DMS114 treated with DMSO at 0.1 percent for 48 hours (cell line): ENCODE measurements at regions not wholly inside any gene's neighbourhood (a gene's known extent, or its start where the extent isn't known, plus 50 kb on each side); places are given as distances from the start of the nearest gene placed in this dataset.
"Not testable (repeated sequence)": the region's sequence is repeated elsewhere in the genome, so short reads cannot be mapped to it uniquely, and the experiment has no call there.

Experiments used
- DNase-seq: peaks from one replicate; lab custom pipeline; 2025; ENCODE audit not compliant: unreplicated experiment; lab: John Stamatoyannopoulos, UW

DNA sequence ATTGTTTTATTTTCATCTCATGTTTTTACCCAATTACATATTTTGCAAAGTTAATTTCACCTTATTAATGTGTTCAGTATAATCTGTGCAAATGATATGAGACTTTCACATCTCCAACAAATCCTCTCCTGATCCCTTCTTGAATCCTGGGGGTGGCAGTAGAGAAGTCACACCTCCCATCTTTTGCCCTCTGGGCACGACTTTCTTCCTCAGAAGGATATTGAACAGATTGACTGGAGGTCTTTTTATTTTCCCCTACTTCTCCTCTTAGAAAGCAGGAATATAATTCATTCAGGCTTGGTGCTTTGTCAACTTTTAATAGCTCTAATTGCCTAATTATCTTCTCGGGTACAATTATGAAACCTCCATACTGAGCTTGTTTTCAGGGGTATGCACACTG, 1037.1 kb upstream of the NUDT12 start:
- no peak for DNase-seq

DNA sequence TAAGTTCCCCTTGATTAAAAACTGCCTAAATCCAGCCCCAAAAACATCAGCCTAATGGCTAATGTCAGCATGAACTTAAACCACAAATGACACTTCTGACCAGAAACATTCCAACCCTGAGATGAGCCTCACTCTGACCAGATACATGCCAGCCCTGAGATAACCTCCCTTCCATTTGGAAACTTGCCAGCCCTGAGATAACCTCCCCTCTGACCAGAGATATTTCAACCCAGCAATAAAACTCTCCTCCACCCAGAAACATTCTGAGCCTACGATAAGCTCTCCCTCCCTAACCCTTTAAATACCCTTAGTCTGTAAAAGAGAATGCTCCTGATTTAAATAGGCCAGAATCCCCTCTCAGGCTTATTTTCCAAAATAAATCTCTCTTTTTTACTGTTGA, 1035.7 kb upstream of the NUDT12 start:
- no peak for DNase-seq

DNA sequence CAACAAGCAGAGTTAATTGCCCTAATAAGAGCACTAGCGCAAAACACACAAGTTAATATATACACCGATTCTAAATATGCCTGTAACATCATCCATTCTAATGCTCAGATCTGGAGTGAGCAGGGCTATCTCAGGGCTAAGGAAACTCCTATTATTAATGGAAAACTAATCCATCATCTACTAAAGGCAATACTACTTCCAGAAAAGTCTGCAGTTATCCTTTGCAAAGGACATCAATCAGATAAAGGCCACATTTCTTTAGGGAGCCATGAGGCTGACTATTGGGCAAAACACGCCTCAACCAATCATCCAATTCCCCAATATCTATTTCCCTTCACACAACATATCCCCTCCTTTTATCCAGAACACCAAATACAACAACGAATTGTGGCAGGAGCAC, 1032.3 kb upstream of the NUDT12 start:
- DNase-seq = no peak

DNA sequence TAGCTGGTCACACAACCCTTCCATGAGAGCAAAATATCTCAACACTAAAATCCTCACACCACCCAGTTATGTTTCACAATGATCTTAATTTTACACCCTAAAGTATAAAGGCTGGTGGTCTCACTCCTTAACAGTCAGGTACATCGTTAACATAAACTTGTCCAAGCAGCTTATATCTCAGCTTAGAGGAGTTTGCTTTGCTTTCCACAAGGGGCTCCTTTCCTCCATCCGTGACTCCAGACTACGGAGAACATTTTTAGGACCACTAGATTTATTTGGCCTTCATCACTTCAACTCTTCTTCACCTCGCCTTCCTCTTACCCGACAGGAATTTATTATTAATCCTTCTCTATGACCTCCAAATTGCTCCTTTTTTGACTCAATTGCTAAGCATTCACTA, 1014.1 kb upstream of the NUDT12 start:
- DNase-seq = no peak

DNA sequence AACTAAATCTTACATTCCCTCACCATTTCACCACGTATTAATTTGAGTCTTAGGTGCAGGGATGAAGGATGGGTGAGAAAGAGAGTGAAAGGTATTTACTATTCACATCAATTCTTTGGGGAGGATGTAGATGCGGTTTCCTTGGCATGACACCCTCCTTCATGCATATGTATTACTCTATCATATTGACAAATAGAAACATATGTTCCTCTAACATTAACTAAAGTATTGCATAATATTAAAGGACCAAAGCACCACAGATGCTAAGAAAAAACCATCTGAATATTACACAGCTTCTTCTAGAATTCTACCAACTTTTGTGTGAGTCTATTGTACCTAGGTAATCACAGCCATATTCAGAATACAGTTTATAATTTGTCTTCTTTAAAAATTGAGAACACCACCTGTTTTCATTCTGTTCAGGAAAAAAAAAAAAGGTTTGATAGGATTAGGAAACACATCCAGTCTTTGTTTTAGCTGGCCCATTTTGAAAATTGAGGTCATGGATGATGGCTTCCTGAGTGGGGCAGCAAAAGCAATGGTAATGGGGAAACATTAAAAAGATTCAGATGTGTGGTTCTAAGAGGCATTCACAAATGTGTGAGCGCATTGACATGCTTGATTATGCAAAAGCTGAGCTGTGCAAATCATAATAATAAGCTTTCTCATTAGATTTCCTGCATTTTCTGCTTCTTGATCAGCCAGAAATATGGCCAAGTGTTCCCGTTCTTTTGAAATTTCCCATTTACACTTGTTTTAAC, 1011.5 kb upstream of the NUDT12 start:
- DNase-seq = no peak

DNA sequence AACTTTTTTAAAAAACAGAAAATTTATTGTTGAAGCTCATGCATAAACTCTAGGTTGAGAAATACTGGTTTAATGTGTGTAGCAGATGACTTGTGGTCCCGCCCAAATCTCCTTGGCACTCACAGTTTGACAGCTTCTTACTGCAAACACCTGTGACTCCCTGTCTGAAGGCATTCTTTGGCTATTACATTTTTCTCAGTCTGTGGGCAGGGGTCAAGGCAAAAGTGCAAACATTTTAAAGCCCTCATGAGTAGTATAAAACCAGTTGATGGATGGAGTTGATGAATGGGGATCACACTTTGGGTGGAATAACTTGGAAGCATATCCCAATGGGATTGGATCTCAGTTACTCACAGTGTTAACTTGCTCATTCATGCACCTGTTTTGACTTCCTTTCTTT, 1007.0 kb upstream of the NUDT12 start:
- no peak for DNase-seq

DNA sequence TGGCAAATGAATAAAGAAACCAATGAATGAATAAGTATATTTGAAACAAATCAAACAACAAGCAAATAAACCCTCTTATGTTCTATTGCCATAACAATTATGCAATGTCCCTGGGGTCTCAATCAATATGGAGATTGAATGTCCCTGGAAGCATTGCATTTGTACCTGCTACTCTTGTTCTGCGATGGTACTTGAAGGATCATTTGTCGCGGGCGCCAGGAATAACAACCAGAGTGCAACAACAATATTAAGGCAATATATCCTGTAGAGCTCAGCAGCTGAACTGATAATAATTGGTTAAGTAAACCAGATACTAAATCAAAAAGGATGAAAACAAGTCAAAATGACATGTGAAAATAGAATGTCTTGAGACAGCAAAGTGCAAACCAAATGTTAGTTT, 1001.9 kb upstream of the NUDT12 start:
- no peak for DNase-seq

DNA sequence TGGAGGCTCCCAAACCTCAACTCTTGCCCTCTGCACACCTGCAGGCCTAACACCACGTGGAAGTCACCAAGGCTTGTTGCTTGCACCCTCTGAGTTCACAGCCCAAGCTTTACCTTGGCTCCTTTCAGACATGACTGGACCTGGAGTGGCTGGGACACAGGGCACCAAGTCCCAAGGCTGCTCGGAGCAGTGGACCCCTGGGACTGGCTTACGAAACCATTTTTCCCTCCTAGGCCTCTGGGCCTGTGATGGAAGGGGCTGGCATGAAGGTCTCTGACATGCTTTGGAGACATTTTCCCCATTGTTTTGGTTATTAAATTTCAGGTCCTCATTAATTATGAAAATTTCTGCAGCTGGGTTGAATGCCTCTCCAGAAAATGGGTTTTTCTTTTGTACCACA, 994.4 kb upstream of the NUDT12 start:
- DNase-seq = no peak

DNA sequence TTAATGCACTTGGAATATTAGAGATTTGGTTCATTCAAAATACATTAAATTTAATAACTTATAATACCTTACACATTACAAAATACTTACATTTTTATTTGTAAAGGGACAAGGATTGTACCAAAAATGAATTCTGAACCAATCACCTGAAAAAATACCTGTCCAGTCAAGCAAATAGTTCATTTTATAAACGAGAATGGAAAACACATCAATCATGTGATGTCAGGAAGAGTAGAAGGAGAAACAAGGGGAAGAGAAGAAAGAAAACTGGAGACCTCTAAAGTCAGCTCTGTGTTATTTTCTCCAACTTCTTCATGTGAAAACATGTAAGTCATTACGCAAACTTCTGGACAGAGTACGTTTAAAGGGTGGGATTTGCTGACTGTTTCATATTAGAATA, 989.0 kb upstream of the NUDT12 start:
- no peak for DNase-seq

DNA sequence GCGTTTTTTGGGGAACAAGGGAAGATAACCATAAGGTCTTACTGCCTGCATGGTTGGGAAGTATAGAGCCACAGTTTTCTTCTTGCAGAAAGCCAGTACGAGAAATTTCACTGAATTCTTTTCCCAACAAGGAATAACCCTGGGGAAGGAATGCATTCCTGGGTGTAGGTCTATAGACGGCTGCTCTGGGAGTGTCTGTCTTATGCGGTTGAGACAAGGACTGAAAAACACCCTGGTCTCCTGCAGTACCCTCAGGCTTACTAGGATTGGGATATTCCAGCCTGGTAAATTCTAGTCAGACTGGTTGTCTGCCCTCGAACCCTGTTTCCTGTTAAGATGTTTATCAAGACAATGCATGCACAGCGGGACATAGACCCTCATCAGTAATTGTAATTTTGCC, 984.3 kb upstream of the NUDT12 start:
- not testable (repeated sequence) for DNase-seq

DNA sequence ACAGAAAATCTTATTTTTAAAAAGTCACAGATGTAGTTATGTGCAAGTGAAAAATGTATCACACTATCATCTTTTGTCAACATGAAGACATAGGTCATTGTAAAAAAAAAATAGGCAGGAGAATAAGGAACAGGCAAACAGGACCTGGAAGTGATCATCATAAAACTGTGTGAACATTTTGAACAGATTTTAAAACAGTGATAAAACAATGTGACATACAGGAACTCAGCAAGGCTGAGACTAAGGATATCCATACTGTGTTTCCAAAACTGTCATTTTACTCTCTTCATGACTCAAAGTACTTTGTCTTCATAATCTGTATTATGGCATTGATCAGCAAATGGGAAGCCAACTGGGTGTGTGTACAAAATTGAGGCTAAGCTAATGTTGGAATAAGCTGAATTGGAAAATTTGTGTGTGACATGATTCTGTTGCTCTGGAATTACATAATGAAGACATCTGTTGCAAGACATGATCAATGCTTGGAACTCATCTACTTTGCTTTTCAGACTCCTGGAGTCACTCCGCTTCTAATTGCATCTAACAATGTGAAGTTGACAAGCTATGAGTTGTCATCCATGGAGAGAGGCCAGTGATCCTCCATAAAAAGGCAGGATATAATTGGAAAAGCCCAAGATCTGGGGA, 978.7 kb upstream of the NUDT12 start:
- no peak for DNase-seq

DNA sequence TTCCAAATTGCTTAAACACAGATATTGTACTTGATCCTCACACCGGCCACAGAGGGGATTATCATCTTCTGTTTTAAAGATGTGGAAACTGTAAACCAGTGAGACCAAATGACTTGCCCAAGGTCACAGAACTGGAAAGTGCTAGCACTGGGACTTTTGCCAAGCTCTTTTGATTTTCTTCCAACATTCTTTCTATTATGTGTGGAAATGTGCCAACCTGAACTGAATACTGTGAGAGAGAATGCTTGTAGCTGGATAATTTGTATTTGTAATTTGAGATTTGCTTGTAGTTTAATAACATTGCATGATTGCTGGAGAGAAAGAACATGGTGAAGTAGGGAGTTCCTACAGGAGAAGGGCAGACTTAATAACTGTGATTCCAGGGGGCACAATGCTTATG, 977.9 kb upstream of the NUDT12 start:
- DNase-seq = no peak

DNA sequence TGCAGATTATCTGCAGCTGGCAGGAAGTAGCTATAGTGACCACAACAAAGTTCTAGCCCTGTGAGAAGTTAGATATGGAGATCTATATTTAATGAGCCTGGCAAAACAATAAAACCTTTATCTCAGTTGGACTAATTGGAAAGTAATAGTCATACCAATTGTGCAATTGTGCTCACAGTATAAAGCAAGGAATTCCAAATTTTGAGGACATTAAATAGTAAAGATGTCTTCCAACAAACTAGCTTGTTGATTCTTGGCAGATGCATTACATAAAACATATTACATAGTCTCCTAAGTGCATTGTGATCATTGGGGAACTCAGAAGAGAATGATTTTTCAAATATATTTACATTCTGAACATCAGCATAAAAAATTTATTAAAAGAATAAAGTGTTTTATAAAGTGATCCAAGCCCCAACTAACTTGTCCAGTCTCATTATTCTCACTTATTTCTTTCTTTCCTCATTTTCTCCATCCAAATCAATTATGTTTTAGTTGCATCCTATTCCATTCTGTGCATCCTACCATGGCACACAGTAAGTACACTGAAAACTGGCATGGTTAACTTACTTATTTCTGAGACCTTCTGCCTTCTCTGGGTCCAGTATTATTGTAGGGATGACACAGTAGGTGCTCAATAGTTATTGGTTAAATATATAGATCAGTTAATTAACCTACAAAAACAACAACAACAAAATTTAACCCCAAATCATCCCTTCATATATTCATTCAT, 977.2 kb upstream of the NUDT12 start:
- no peak for DNase-seq

DNA sequence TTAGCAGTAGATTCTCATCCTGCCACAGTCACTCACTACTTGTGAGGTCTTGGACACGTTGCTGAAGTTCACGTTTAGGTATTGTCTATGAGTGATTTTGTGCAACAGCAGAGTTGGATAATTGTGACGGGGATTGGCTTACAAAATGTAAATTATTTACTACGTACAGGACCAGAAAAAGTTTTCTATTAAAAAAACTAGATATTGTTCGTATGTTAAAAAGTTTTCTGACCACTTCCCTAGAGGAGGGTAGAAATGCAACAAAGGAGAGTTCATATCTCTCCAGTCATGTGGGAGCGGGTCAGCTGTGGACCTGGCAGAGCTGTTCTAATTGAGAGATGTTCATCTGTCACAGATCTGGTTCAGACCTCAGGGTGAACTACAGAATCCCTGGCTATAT, 976.1 kb upstream of the NUDT12 start:
- no peak for DNase-seq

DNA sequence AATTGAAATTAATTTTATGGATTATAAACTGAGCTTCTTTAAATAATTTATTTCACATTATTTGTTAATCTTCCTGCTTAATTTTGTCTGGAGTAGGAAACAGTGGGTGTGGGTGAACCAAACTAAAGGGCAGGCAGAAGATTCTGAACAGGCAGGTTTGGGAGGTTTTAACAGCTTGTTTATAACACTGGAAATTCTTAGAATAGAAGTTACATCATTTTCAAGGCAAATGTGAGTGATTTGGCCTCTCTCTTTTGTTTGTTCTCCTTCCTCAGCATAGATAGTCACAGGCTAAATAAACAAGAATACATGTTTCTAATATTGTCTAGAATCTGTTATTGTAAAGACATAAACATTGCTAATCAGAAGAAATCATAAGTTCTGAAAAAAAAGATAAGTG, 970.9 kb upstream of the NUDT12 start:
- no peak for DNase-seq

DNA sequence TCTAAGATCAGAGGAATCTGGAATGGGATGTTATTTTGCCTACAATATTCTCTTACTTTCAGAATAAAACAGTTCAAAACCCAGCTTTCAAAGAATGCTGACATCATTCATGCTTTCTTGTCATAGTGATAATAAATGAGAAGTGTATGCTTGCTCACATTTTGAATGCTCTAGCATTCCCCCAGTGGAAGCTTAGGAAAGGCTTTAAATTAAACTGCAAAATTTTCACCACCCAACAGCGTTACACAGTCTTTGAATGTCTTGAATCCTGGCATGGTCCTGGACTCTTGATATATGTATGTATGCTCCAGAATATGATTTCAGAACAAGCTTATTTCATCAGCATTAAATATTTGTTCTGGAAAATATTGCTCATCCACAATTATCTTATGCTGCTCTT, 964.3 kb upstream of the NUDT12 start:
- DNase-seq = no peak

DNA sequence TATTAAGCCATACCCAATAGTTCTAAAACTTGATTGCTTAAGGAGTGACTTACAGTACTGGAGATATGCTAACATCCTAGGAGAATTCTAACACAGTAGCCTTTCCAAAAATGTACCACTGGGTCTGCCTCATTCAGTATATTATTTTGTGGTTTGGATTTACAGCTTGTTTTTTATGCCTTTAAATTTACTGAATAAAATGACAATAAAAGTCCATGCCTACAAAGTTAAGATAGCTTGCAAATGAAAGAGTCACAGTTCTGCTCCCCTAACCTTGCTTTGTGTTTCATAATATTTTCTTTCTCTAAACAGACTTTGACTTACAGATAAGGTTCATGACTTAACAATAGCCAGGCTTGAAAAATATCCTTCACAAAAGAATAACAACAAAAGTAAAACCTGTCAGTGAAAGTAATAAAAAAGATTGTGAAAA, 951.1 kb upstream of the NUDT12 start:
- no peak for DNase-seq

DNA sequence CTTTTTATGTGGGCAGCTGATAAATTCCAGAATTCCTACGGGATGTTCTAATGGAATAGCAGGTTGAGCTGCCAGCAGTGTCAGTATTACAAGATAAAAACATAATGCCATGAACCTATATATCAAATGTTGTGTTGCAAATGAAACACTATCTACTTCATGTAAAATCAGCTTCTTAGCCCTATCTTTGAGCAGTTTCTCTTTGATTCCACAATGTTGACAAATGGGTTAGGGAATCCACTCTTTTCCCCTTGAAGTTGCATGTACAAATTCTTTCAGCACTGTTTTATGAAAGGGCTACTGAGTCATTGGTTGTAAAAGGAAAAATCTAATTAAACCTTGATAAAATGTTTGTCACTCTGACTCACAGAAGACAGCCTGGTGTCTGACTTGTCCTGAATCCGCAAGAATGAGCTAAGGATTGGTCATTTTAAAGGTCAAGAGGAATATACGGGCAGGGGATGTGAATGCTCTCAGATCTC, 950.6 kb upstream of the NUDT12 start:
- no peak for DNase-seq

DNA sequence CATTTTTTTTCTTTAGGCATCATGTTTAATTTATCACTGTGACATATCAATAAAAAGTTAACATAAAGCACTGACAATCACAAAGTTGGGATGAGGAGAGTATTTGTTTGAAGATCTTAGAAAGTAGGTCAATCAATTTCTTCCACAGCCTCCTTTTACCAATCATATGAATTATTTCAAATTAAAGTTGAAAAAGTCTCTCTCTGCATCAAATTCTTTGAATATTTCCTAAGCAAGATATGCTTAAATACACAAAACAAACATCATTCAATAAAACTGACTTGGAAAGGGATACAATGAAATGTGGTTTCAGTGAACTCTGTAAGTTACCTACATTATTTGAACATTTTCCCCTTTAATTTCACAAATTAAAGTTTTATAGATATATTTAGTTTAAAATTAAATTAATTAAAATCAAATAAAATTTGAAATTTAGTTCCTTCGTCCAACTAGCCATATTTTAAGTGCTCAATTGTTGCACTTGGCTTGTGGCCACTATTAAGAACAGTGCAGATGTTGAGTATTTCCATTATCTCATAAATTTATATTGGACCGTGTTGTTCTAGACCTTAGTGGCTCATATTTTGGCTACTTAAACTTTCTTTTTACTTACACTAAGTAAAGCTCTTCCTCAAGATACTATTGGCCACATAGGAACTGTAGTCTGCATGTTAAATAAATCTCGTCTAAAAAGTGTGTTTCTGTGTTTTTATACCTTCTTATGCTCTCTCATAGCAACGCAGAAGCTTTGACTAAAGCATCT, 949.7 kb upstream of the NUDT12 start:
- DNase-seq = no peak

DNA sequence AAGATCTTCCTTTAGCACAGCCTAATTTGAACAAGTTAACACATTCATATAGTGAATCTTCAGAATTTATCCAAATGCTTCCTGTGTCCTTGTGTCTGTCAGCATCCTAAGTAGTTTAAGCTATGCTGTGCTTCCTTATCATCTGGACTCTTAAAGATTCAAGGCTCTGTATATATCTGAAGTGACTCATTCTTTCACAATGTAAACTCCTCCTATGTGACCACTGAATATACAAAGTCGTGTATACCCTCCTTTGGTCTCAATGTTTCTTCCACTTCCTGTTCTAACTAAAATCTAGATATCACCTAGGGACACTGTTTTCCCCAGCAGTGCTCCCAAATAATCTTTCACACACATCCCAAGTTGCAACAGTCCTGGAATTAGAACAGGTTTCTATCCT, 935.7 kb upstream of the NUDT12 start:
- no peak for DNase-seq

DNA sequence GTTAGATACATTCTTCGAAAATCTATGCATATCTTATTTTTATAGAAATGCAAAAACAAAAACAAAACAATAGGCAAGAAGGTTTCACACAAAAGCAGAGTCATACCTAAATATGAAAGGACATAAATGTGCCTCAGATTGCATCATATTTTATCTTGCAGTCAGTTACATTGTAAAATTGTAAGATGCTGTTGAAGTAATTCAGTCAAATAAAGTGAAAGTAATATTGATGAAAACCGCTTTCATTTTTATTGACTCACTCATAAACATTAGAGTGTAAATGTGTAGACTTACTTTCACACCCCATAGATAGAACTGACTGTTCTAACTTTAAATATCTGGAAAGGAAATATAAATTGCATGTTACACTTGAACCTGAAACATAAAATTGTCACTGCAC, 931.5 kb upstream of the NUDT12 start:
- DNase-seq = no peak
